Cardiac fibroblast (primary cell): ENCODE measurements at regions not wholly inside any gene's neighbourhood (a gene's known extent, or its start where the extent isn't known, plus 50 kb on each side); places are given as distances from the start of the nearest gene placed in this dataset.
"Not testable (repeated sequence)": the region's sequence is repeated elsewhere in the genome, so short reads cannot be mapped to it uniquely, and the experiment has no call there.

Experiments used
- DNase-seq, 2 donors: peaks; one replicate each; pipeline versions ENCODE4 v3.0.0 to v3.0.0-alpha.2; 2010; ENCODE audit warnings: low read depth in 2 of 2
- H3K4me3 ChIP-seq, 2 donors: replicated peaks in 1 of 2; 1 replicate in 1 of 2; 2 replicates in 1 of 2; pipeline ENCODE4 v1.5.1; 2011; ENCODE audit warnings: low read depth in 2 of 2, low read length in 2 of 2, mild to moderate bottlenecking in 2 of 2, moderate library complexity in 1 of 2
- CTCF ChIP-seq: IDR thresholded peaks from one replicate; pipeline ENCODE4 v1.5.1; 2011; ENCODE audit warnings: low read depth, mild to moderate bottlenecking, low read length, inconsistent platforms

- no peak for DNase-seq
- H3K4me3 ChIP-seq: no peak overlapping the region
- no peak for TF ChIP-seq CTCF
These were observed 657.6 kb downstream of the LMO4 start for GRCh38 chr1:87986130-87986866.

GRCh38 chr1:87989346-87989745 is 660.7 kb downstream of the LMO4 start:
- DNase-seq: no peak
- no peak for TF ChIP-seq CTCF
- no peak overlapping the region for H3K4me3 ChIP-seq

- not testable (repeated sequence) for H3K4me3 ChIP-seq, DNase-seq
These were observed 663.9 kb downstream of the LMO4 start for GRCh38 chr1:87992536-87992935.

- TF ChIP-seq CTCF: no peak
- DNase-seq: no peak
- no peak overlapping the region for H3K4me3 ChIP-seq
These were observed 664.4 kb downstream of the LMO4 start for GRCh38 chr1:87993051-87993450.

GRCh38 chr1:87999852-88000251 is 671.2 kb downstream of the LMO4 start:
- TF ChIP-seq CTCF: no peak
- no peak overlapping the region for H3K4me3 ChIP-seq
- DNase-seq: no peak

GRCh38 chr1:88001460-88001859 is 672.8 kb downstream of the LMO4 start:
- H3K4me3 ChIP-seq: no peak overlapping the region
- no peak for TF ChIP-seq CTCF
- DNase-seq: peak; percentile 8 to 72

GRCh38 chr1:88003255-88003654 is 674.6 kb downstream of the LMO4 start:
- no peak overlapping the region for H3K4me3 ChIP-seq
- no peak for TF ChIP-seq CTCF
- DNase-seq: no peak
